ENCODE measurements at regions not wholly inside any gene's neighbourhood (a gene's known extent, or its start where the extent isn't known, plus 50 kb on each side); places are given as distances from the start of the nearest gene placed in this dataset.

GRCh38 chr17:17425005-17425404 lies 51.8 kb upstream of the MED9 start:
- Histone ChIP-seq H3K79me2 (ENCODE audit: insufficient read depth, low read length) (no peaks in the 10 kb centered on the region), H3K9ac (ENCODE audit: low read depth, low read length, poor library complexity, severe bottlenecking) (no peak overlapping the region), H4K20me1 (ENCODE audit: insufficient read depth, low read length, poor library complexity, severe bottlenecking) (no peaks in the 10 kb centered on the region), H3K27me3 (ENCODE audit: insufficient read depth, low read length, poor library complexity, severe bottlenecking) (no peaks in the 10 kb centered on the region), H3K9me2 (replicated peaks; ENCODE audit: low read depth, low read length) (no peaks in the 10 kb centered on the region), H3K4me3 (ENCODE audit: low read length, poor library complexity, severe bottlenecking) (no peak overlapping the region), H2AFZ (ENCODE audit: low read length) (no peak overlapping the region), H3K9me3 (ENCODE audit: insufficient read depth, low read depth, low read length) (peaks cover 21% of the 10 kb centered on the region; the same call in 1 of the 2 replicates), H3F3A (ENCODE audit: low read depth) (no peaks in the 10 kb centered on the region), H3K36me3 (ENCODE audit: insufficient read depth, low read length) (no peaks in the 10 kb centered on the region), H3K4me2 (ENCODE audit: low read depth, low read length, poor library complexity, severe bottlenecking) (no peak overlapping the region), H3K4me1 (ENCODE audit: insufficient read depth, low read length, poor library complexity, severe bottlenecking) (peaks cover 14% of the 10 kb centered on the region)
- no peak for TF ChIP-seq CTCF (conservative IDR thresholded peaks at IDR 0.05; ENCODE audit: low read length)
- TF ChIP-seq EZH2phosphoT487 (IDR thresholded peaks at IDR 0.05; ENCODE audit: borderline replicate concordance) = no peak

DNA sequence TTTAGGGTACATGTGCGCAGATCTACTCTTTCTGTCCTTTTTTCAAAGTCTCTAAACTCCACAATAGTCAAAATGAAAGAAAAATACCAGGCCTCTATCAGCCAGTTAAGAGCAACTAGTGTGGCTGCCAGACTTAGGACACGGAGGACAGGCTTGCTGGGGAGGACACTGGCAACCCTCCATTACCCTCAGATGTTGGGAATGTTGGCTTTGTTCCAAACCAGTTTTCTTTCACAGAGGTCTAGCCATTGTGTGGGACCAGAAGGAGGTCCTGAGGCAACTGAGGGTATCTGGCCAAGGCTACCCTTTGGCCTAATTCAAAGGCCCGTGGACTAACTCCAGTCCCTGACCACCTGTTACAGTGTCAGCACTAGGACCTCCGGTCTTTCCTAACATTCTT lies 51.2 kb upstream of the MED9 start:
- no peak overlapping the region for H3K4me2 ChIP-seq (ENCODE audit: low read depth, low read length, poor library complexity, severe bottlenecking)
- H3K79me2 ChIP-seq (ENCODE audit: insufficient read depth, low read length) = no peaks in the 10 kb centered on the region
- no peaks in the 10 kb centered on the region for H3K9me2 ChIP-seq (replicated peaks; ENCODE audit: low read depth, low read length)
- no peaks in the 10 kb centered on the region for H3K36me3 ChIP-seq (ENCODE audit: insufficient read depth, low read length)
- H3F3A ChIP-seq (ENCODE audit: low read depth) = no peaks in the 10 kb centered on the region
- no peaks in the 10 kb centered on the region for H4K20me1 ChIP-seq (ENCODE audit: insufficient read depth, low read length, poor library complexity, severe bottlenecking)
- no peak overlapping the region for H3K4me3 ChIP-seq (ENCODE audit: low read length, poor library complexity, severe bottlenecking)
- H3K9me3 ChIP-seq (ENCODE audit: insufficient read depth, low read depth, low read length) = peaks cover 21% of the 10 kb centered on the region; the same call in 1 of the 2 replicates
- H3K9ac ChIP-seq (ENCODE audit: low read depth, low read length, poor library complexity, severe bottlenecking) = no peak overlapping the region
- H3K27me3 ChIP-seq (ENCODE audit: insufficient read depth, low read length, poor library complexity, severe bottlenecking) = no peaks in the 10 kb centered on the region
- TF ChIP-seq CTCF (conservative IDR thresholded peaks at IDR 0.05; ENCODE audit: low read length) = no peak
- no peak for TF ChIP-seq EZH2phosphoT487 (IDR thresholded peaks at IDR 0.05; ENCODE audit: borderline replicate concordance)
- H3K4me1 ChIP-seq (ENCODE audit: insufficient read depth, low read length, poor library complexity, severe bottlenecking) = peaks cover 11% of the 10 kb centered on the region
- no peak overlapping the region for H2AFZ ChIP-seq (ENCODE audit: low read length)

GRCh38 chr17:17426184-17426583 lies 50.6 kb upstream of the MED9 start:
- Histone ChIP-seq H4K20me1 (ENCODE audit: insufficient read depth, low read length, poor library complexity, severe bottlenecking) (no peaks in the 10 kb centered on the region), H3K4me3 (ENCODE audit: low read length, poor library complexity, severe bottlenecking) (no peak overlapping the region), H3F3A (ENCODE audit: low read depth) (no peaks in the 10 kb centered on the region), H3K4me1 (ENCODE audit: insufficient read depth, low read length, poor library complexity, severe bottlenecking) (peaks cover 5% of the 10 kb centered on the region), H3K9me2 (replicated peaks; ENCODE audit: low read depth, low read length) (no peaks in the 10 kb centered on the region), H2AFZ (ENCODE audit: low read length) (no peak overlapping the region), H3K9me3 (ENCODE audit: insufficient read depth, low read depth, low read length) (peaks cover 21% of the 10 kb centered on the region; the same call in 1 of the 2 replicates), H3K36me3 (ENCODE audit: insufficient read depth, low read length) (no peaks in the 10 kb centered on the region), H3K9ac (ENCODE audit: low read depth, low read length, poor library complexity, severe bottlenecking) (no peak overlapping the region), H3K4me2 (ENCODE audit: low read depth, low read length, poor library complexity, severe bottlenecking) (no peak overlapping the region), H3K79me2 (ENCODE audit: insufficient read depth, low read length) (no peaks in the 10 kb centered on the region), H3K27me3 (ENCODE audit: insufficient read depth, low read length, poor library complexity, severe bottlenecking) (no peaks in the 10 kb centered on the region)
- no peak for TF ChIP-seq EZH2phosphoT487 (IDR thresholded peaks at IDR 0.05; ENCODE audit: borderline replicate concordance)
- no peak for TF ChIP-seq CTCF (conservative IDR thresholded peaks at IDR 0.05; ENCODE audit: low read length)

Data from Loucy (cell line).